Activated CD4-positive, alpha-beta T cell treated with anti-CD3 and anti-CD28 coated beads, Interleukin-10, Interleukin-2, amounts not matched to agents 100 ng/mL and 50 ng/mL, durations not matched to agents 16 hours and 8 hours (primary cell): ENCODE measurements at regions not wholly inside any gene's neighbourhood (a gene's known extent, or its start where the extent isn't known, plus 50 kb on each side); places are given as distances from the start of the nearest gene placed in this dataset.

Experiments used
- DNase-seq: peaks from one replicate; pipeline ENCODE4 v3.0.0-alpha.2; 2020

GRCh38 chr9:120104771-120105170 is 475.2 kb downstream of the CDK5RAP2 start:
- DNase-seq: no peak

GRCh38 chr9:120100595-120100994 is 479.4 kb downstream of the CDK5RAP2 start:
- DNase-seq: no peak

GRCh38 chr9:120099065-120099464 is 480.9 kb downstream of the CDK5RAP2 start:
- DNase-seq: no peak

GRCh38 chr9:120098584-120098983 is 481.4 kb downstream of the CDK5RAP2 start:
- no peak for DNase-seq

GRCh38 chr9:120091206-120091605 is 488.8 kb downstream of the CDK5RAP2 start:
- DNase-seq: no peak

- DNase-seq: no peak
Observed at GRCh38 chr9:120080849-120081248, 499.1 kb downstream of the CDK5RAP2 start.

GRCh38 chr9:120078112-120078511 is 501.9 kb downstream of the CDK5RAP2 start:
- DNase-seq: no peak

- DNase-seq: no peak
Observed at GRCh38 chr9:120071760-120072159, 508.2 kb downstream of the CDK5RAP2 start.

GRCh38 chr9:120066315-120066714 is 513.7 kb downstream of the CDK5RAP2 start:
- no peak for DNase-seq

- DNase-seq: no peak
Observed at GRCh38 chr9:120065151-120065550, 514.8 kb downstream of the CDK5RAP2 start.

GRCh38 chr9:120045011-120045410 is 535.0 kb downstream of the CDK5RAP2 start:
- DNase-seq: no peak

- no peak for DNase-seq
Observed at GRCh38 chr9:120043448-120043847, 536.5 kb downstream of the CDK5RAP2 start.

- DNase-seq: no peak
Observed at GRCh38 chr9:120040896-120041295, 539.1 kb downstream of the CDK5RAP2 start.

- no peak for DNase-seq
Observed at GRCh38 chr9:120038342-120038741, 541.6 kb downstream of the CDK5RAP2 start.

- DNase-seq: no peak
Observed at GRCh38 chr9:120032639-120033038, 547.3 kb downstream of the CDK5RAP2 start.

GRCh38 chr9:120030847-120031246 is 549.1 kb downstream of the CDK5RAP2 start:
- no peak for DNase-seq

- DNase-seq: no peak
Observed at GRCh38 chr9:120018550-120018949, 561.4 kb downstream of the CDK5RAP2 start.

GRCh38 chr9:120018037-120018436 is 561.9 kb downstream of the CDK5RAP2 start:
- no peak for DNase-seq

GRCh38 chr9:120016231-120016630 is 563.7 kb downstream of the CDK5RAP2 start:
- DNase-seq: no peak

GRCh38 chr9:120014796-120015195 is 565.2 kb downstream of the CDK5RAP2 start:
- no peak for DNase-seq

- DNase-seq: no peak
Observed at GRCh38 chr9:120009856-120010255, 570.1 kb downstream of the CDK5RAP2 start.

- DNase-seq: no peak
Observed at GRCh38 chr9:120001536-120001935, 578.4 kb downstream of the CDK5RAP2 start.

- no peak for DNase-seq
Observed at GRCh38 chr9:119998614-119999013, 581.4 kb downstream of the CDK5RAP2 start.

GRCh38 chr9:119991797-119992196 is 588.2 kb downstream of the CDK5RAP2 start:
- DNase-seq: no peak

GRCh38 chr9:119986713-119987112 is 593.3 kb downstream of the CDK5RAP2 start:
- no peak for DNase-seq

- DNase-seq: no peak
Observed at GRCh38 chr9:119986205-119986604, 593.8 kb downstream of the CDK5RAP2 start.
